AG10803 (cell line): ENCODE measurements at regions not wholly inside any gene's neighbourhood (a gene's known extent, or its start where the extent isn't known, plus 50 kb on each side); places are given as distances from the start of the nearest gene placed in this dataset.

Experiments used
- DNase-seq: peaks from one replicate; pipeline ENCODE4 v3.0.0; 2010; ENCODE audit warnings: low read depth
- H3K4me3 ChIP-seq: 2 replicates; pipeline ENCODE4 v1.5.1; 2011; ENCODE audit warnings: mild to moderate bottlenecking, low read length, control low read depth
- TF ChIP-seq, protein P1 (sequence below): conservative IDR thresholded peaks from 2 replicates; pipeline ENCODE4 v1.5.1; 2011; ENCODE audit warnings: mild to moderate bottlenecking, low read length, control low read depth, inconsistent platforms

DNA sequence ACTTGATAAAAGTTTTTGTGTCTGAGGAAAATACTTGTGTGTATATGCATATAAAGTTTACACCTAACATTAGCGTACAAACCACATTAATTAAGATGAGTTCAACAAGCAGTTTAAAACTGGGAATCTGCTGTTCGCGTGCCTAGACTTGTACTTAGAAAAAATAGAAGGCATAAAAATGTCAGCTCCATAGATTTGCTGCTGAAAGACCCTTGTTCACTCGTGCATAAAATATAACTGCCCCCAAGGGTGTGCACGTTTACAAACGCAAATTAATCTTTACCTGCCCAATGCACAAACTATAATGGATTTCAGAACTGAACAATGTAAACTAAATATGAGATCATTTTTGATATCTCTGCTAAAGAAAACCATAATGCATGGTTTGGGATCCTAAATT, 392.3 kb upstream of the ADGRL2 start:
- TF ChIP-seq, protein P1, sequence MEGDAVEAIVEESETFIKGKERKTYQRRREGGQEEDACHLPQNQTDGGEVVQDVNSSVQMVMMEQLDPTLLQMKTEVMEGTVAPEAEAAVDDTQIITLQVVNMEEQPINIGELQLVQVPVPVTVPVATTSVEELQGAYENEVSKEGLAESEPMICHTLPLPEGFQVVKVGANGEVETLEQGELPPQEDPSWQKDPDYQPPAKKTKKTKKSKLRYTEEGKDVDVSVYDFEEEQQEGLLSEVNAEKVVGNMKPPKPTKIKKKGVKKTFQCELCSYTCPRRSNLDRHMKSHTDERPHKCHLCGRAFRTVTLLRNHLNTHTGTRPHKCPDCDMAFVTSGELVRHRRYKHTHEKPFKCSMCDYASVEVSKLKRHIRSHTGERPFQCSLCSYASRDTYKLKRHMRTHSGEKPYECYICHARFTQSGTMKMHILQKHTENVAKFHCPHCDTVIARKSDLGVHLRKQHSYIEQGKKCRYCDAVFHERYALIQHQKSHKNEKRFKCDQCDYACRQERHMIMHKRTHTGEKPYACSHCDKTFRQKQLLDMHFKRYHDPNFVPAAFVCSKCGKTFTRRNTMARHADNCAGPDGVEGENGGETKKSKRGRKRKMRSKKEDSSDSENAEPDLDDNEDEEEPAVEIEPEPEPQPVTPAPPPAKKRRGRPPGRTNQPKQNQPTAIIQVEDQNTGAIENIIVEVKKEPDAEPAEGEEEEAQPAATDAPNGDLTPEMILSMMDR, result no peak
- no peak overlapping the region for H3K4me3 ChIP-seq
- no peak for DNase-seq

DNA sequence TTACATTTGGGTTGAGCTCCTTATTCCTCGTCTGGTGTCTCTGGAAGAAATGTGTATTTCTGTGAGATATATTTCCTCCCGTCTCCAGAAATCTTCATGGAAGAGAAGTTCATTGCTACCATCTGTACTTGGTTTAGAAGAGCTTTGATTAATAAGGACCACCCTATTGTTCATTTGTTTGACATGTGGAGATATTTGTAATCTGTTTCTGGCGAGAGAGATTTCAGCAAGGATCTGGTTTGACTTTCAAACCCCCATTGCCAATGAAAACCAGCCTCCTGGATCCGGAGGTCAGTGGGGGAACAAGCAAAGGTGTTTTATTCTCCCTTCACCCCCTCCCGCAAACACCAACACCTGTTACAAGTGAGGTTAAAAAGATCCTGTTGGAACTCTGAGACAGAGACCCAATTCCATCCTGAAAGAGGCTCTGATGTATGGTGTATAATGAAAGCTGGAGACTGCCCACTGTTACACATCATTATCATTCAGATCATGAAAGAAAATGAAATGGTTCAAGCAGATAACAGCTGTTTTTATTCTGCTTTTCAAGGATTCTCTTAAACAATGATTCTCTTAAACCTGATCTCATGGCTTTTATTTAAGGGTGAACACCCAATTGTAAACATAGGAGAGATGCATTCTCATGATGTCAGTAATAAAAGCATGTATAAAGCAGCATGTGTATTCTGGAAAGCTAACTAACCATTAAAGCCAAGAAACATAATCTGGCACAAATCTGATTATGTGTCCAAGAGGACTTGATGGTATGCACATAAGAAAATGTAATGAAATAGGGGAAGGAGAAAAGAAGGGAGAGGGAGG, 393.5 kb upstream of the ADGRL2 start:
- no peak overlapping the region for H3K4me3 ChIP-seq
- DNase-seq, result no peak
- TF ChIP-seq, protein P1, result no peak

DNA sequence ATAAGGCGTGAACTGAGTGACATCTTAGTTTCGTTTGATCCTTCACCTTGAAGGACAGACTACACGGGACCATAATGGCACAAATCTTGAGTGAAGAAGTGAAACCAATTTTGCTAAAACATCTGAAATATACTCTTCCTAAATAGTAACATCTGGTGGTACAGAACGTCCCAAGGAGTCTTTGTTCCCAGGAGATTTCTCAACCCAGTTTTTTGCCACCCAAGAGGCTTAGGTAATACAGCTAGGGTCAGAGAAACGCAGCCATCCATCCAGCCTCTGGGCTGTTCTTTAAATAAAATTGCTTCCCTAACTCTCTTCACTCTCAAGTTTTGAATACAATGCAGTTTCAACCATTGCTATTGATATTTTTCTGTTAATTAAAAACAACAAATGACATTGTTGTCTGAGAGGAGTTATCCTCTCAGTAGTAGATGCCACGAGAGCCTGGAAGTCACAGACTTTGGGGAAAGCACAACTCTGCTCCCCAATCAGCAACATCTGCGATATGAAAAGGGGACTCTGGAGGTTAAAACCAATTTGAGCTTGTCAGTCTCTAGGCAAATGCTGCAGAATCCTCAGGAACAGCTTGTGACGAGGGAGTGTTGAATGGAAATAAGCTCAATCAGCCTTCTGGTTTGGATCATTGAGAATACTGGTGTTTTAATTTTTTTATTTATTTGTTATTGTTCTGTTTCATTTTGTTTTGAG, 394.3 kb upstream of the ADGRL2 start:
- TF ChIP-seq, protein P1, result no peak

DNA sequence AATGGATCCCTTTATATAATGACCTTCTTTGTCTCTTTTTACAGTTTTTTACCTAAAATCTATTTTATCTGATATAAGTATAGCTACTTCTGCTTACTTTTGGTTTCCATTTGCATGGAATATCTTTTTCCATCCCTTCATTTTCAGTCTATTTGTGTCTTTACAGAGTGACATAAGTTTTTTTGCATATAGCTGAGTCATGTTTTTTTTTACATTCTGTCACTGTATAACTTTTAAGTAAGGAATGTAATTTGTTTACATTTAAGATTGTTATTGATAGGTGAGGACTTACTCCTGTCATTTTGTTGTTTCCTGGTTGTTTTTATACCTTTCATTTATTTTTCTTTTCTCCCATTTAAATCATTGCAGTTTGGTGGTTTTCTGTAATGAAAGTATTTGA, 402.7 kb upstream of the ADGRL2 start:
- TF ChIP-seq, protein P1, result no peak
- no peak overlapping the region for H3K4me3 ChIP-seq
- DNase-seq, result no peak

More for the DNA sequence above, 394.3 kb upstream of the ADGRL2 start:
- no peak overlapping the region for H3K4me3 ChIP-seq
- no peak for DNase-seq

DNA sequence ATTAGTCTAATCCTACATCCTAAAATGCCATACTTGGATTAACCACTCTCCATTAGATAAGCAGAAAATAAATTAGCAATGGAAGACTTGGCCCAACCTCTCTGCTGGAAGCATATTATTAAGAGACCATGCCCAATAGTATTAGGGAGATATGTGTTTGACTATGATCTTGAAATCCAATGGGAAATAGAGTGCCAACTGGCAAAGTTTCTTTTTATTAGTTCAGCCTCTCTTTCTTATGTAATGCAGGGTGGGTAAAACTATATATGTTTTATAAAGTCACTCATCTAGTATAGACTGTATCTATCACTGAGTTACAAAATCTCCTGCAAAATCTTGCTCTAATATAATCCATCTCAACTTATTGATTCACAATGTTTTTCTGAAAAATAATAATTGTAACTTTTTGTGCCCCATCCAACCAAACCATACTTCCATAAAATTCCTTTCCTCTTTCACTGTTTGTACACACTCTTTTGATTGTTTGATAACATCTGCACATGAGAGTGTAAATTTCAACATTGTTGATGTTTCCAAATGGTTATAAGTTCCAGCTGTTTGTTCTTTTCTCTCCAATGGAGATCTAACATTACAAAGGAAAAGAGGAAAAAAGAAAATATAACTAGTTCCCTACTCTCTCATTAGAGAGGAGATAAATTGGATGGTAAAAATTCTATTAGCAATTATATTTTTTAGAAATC, 408.1 kb upstream of the ADGRL2 start:
- no peak overlapping the region for H3K4me3 ChIP-seq
- DNase-seq, result no peak
- TF ChIP-seq, protein P1, result no peak

DNA sequence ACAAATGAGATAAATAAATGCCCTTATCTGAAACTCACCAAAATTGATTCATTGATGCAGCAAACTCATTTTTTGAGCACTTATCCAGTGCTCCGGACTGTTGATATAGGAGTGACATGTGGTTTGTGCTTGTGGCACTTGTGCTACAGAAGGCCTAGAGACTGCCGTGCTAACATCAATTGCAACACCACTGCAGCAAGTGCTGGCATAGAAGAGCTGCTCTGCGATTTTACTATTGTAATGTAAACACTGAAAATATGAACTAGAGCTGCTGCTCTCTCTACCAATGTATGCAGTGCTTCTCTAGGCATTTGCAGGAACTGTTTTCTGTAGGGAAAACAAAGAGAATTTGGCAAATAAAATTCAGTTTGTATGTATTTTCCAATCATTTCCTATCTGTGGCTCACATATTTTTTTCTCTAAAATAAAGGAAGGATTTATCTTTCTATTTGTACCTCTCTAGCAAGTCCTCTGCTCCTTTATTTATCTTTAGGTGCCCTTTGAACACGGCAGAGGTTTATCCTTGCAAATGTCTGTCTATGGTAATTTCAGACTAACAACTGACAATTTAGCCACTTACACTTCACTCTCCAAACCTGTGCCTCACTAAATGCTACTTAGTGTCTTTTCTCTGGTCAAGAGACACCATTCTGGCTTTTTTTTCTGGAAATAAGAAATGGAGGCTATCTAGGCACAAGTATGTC, 409.5 kb upstream of the ADGRL2 start:
- no peak for DNase-seq
- TF ChIP-seq, protein P1, result no peak
- no peak overlapping the region for H3K4me3 ChIP-seq
